GM21360 (cell line): ENCODE measurements at regions not wholly inside any gene's neighbourhood (a gene's known extent, or its start where the extent isn't known, plus 50 kb on each side); places are given as distances from the start of the nearest gene placed in this dataset.
A peak's percentile ranks its signal among the peaks of the same experiment; 100 is the strongest.
"Not testable (repeated sequence)": the region's sequence is repeated elsewhere in the genome, so short reads cannot be mapped to it uniquely, and the experiment has no call there.

Experiments
- ATAC-seq: cut with Tn5 transposase; IDR thresholded peaks from one replicate; pipeline ENCODE4 v1.9.1; 2021; ENCODE audit warnings: mild to moderate bottlenecking, moderate library complexity; ENCODE audit not compliant: unreplicated experiment

DNA sequence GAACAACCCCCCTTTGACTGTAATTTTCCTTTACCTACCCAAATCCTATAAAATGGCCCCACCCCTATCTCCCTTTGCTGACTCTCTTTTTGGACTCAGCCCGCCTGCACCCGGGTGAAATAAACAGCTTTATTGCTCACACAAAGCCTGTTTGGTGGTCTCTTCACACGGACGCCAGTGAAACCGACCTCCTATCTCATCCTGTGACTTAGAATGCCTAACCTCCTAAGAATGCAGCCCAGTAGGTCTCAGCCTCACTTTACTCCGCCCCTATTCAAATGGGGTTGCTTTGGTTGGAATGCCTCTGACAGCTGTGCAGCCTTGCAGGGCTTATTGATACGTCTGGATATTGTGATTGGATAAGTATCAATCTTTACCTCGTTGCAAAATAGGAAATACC, 243.8 kb upstream of the PROK2 start:
- not testable (repeated sequence) for ATAC-seq

DNA sequence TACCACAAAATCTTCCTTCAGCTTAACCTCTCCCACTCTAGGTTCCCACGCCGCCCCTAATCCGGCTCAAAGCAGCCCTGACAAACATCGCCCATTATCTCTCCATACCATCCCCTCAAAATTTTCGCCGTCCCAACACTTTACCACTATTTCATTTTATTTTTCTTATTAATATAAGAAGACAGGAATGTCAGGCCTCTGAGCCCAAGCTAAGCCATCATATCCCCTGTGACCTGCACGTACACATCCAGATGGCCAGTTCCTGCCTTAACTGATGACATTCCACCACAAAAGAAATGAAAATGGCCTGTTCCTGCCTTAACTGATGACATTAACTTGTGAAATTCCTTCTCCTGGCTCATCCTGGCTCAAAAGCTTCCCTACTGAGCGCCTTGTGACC, 243.4 kb upstream of the PROK2 start:
- not testable (repeated sequence) for ATAC-seq

DNA sequence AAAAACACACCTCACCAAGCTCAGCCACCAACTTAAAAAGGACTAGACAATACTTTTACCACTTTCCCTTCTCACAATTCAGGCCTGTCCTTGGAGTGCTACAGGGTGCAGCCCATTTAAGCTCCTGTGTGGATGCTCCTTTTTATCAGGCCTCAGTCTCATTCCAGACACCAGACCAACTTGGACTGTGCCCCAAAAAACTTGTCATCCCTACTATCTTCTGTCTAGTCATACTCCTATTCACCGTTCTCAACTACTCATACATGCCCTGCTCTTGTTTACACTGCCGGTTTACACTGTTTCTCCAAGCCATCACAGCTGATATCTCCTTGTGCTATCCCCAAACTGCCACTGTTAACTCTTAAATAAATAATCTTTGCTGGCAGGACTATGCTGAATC, 242.8 kb upstream of the PROK2 start:
- not testable (repeated sequence) for ATAC-seq

DNA sequence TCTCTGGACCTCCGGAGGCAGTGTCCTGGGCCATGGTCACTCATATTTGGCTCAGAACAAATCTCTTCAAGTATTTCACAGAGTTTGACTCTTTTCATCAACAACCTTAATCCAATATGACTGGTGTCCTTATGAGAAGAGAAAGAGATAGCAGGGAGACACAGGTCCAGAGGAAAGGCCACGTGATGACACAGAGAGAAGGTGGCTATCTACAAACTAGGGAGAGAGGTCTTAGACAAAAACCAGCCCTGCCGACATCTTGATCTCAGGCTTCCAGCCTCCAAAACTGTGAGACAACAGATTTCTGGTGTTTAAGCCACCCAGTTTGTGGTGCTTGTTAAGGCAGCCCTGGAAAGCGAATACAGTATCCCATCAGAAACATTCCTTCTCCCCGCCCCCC, 237.1 kb upstream of the PROK2 start:
- no peak for ATAC-seq

DNA sequence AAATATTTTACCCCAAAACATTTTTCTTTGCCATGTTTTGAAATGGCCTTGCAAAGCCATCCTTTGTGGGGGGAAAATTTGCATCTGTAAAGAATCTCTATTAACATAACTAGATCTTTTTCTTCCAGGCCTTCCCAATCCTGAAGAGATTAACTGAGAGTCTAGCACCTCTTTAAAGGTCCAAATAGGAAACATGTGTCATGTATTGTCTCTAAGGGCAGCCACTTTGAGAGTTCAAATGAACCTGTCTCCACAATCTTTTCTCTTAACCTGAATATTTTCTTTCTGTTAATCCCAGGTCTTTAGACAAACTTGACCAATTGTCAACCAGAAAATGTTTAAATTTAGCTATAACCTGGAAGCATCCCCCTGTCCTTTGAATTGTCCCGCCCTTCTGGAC, 236.6 kb upstream of the PROK2 start:
- ATAC-seq: no peak

DNA sequence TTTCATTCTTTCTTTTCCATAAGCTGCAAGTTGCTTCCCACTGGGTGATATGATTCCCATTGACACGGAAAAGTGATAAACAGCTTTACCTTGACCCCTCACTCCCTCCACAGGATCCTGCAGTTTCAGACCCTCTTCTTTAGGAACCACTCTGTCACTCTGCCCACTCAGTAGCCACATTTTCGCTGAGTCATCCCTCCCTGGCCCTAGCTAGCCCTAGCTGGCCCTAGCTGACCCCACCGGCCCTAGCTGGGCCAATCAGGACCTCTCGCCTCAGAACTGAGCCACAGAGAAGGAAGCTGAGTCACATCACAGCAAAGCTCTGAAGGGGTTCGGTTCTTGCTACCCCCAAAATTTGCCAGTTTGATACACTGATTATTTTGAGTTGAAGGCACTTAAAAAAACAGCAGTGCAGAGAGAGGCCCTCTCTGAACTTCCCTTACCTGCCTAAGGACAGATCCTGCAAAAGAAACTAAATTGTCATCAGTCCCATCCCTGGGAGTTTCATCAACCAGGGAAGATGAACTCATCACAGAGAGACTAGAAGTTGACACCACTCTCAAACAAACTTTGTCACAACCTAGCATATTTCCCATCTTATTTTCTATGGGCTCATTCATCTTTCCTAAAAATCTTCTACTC, 233.5 kb upstream of the PROK2 start:
- ATAC-seq: no peak

DNA sequence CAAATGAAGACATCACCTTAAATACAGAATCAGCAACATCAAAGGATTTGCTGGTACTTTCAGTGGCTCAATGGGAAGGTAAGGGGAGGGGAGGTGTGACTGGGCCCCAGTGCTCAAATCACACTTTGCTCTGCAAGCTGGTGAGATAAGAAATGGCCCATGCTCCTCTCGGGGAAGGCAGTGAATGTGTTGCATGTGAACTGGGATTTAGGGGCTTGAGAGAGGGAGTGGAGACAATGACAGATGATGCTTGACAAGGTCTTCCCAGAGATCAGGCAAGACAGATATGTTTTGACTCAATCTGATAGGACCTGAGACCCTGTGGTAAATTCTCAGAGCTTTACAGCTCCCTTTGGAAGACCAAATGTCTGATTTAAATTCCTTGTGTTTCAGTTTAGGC, 233.0 kb upstream of the PROK2 start:
- no peak for ATAC-seq

DNA sequence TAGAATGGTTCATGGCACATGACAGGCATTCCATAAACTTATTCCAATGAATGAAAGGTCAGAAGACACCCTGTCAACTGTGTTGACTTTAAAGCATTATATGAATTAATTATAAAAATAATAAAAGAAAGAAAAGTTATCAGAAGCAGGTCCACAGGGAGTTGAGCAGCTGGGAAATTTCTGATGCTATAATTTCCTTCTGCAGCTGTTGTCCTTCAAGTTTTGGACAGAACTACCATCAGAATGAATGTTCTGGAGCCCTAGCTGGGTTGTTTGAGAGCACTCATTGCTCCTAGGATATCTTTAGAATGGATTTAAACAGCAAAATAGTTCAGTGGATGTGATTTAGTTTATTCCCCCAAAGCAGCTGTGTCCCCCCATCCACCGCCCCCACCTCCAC, 232.4 kb upstream of the PROK2 start:
- ATAC-seq: no peak

DNA sequence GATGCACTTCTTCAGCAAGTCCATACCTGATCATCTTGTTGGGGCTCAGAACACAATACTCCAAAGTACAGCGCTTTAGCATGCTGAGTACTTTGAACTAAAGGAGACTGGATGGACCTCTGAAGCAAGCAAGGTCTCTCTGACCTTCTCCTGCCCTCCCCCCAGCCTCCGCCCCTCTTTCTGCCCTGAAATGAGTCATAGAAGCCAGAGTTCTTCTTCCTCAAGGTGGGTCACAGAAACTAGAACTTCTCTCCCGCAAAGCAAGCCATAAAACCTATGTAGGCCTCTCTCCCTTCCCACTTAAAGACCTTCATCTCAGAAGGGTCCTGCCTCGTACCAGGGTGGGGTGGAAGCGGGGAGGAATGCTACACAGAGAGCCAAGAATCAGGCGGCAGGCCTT, 230.5 kb upstream of the PROK2 start:
- ATAC-seq: peak; percentile 62

DNA sequence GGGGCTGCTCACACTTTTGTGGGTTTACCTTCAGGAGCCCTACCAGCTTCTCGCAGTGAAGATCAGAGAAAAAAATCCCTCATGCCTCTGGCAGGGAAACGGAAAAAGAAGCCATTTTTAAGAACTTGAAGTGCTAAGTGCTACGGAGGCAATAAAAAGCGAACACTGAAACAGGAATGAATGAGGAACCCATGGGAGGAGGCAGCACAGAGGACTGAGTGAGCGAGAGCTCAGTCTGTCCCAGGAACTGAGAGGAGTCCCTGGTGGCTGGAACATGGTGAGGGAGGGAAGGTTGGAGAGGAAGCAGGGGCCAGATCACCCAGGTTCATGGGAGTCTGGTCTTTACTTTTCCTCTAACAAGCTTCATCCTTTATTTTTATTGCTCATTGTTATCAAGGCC, 228.1 kb upstream of the PROK2 start:
- no peak for ATAC-seq

DNA sequence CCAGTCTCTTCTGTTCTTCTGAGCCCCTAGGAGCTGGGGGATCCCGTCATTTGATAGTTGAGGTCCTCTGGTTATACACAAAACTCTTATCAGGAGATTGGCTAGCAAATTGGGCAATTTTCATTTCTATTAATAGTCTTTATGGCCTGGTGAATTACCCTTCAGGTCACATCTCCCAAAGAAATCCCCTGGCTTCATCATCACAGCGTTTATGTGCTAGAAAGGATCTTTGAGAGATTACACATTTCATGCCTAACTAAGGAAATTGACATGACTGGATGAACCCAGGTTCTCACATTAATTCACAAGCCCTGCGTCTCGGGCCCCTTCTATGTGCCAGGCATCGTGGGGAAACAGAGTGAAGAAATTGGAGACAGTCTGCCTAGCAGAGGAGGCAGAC, 227.4 kb upstream of the PROK2 start:
- no peak for ATAC-seq

DNA sequence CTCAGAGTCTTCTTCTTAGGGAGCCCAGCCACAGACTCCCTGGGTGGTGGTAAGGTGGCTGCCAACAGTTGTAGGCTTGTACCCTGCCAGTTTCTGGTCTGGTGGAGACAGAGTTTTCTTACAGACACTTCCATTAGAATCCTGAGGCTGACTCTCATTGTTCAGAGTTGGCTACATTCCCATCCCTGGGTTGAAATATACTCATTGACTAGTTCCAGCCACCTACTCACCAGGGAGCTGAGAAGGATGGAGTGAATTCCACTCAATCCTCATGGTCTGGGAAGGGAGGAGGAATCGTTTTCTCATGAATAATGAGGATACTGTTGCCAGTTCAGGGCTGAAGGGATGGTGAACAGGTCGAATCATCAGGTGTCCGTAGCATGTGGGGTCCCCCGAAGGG, 226.5 kb upstream of the PROK2 start:
- ATAC-seq: no peak

DNA sequence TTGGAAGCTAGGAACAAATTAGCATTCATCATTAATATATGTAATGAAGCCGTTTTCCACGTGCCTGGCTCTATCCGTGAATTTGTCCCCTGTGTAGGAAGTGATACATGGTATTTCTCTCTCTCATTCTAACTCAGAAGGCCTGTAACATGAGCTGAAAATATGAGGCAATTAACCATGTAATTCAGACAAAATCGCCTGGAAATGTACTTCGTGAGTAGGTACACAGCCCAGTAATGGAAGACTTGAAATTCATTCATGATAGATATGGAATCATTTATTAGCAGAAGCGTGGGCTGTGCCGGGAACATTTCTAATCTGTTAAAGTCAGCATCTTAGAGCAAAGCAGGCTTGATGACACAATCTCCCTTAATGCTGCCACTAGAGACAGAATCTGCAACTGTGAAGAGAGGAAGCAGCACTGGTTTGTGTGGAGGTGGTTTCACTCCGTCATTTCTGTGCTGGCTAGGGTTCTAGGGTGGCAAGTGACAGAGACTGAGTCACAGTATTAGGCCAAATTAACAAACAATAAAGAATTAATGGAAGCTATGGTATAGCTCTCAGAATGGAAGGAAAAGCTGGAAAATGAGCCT, 225.0 kb upstream of the PROK2 start:
- ATAC-seq: no peak

DNA sequence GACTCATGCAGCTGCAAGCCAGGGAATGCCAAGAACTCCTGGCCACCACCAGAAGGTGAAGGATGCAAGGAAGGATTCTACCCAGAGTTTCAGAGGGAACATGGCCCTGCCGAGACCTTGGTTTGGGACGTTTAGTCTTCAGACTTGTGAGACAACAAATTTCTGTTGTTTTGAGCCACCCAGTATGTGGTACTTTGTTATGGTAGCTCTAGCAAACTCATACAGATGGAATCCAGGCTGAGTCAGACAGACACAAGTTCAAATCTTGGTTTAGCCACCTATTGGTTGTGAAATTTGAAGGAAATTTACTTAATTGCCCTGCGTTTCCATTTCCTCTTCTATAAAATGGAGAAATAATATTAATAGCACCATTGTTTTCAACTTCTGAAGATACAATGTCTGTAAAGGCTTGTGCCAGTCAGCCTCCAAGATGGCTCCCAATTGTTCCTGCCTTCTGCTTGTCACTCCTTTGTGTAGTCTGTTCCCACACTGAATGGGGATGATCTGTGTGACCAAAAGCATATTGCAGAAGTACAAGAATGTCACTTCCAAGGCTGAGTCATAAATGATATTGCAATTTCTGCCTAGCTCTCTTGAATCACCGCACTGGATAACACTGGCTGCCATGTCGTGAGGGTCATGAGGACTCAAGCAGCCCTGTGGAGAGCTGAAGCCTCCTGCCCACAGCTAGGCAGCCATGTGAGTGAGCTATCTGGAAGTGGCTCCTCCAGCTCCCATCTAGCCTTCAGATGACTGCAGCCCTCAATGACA, 223.5 kb upstream of the PROK2 start:
- no peak for ATAC-seq

DNA sequence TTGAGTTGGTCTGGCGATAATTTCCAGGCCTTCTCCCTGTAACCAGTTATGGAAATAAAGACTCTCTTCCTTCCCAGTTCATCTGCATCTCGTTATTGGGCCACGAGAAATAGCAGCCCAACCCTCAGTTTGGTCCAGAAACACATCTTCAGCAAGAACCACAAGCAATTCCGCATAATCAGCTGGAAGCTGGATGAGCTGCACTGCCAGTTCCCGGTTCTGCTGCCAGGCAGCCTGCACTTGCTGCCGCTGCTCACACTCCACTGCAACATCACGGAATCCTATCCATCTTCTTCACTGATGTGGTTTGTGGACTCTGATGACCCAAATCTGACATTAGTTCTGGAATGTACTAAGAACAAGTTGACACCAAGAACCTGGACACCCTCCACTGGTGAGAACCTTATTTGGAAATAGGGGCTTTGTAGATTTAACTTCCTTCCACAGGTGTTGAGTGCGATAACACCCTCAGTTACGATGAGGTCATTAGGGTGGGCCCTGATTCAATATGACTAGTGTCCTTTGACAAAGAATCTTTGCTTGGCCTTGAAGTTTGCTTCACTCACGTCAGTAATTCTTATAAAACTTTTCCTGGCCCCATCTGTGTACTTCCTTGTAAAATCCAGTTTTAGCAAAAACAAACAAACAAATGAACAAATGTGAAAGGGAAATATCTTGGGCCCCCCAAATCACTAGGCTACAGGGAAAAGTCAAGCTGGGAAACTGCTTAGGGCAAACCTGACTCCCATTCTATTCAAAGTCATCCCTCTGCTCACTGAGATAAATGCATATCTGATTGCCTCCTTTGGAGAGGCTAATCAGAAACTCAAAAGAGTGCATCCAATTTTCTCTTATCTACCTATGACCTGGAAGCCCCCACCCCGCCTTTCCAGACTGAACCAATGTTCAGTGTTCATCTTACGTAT, 221.9 kb upstream of the PROK2 start:
- ATAC-seq: no peak

DNA sequence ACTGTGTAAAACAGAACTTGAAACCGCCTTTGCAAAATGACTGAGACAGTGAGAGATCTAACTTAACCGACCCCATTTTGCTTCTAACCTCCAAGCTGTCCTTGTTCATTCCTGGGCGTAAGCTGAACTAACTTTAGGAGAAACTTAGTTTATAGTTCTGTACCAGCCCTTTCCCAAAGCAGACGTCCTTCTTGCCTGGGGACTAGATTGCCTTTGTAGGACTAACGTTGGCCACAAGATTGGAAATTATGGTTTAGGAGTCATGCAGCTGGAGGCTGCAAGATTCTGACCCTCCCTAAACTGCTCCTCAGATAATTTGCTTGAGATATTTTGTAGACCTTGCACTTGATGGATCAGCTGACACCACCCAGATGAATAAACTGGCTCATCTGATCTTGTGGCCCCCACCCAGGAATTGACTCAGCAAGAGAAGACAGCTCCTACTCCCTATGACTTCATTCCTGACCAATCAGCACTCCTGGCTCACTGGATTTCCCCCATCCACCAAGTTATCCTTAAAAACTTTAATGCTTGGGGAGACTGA, 219.9 kb upstream of the PROK2 start:
- ATAC-seq: no peak

DNA sequence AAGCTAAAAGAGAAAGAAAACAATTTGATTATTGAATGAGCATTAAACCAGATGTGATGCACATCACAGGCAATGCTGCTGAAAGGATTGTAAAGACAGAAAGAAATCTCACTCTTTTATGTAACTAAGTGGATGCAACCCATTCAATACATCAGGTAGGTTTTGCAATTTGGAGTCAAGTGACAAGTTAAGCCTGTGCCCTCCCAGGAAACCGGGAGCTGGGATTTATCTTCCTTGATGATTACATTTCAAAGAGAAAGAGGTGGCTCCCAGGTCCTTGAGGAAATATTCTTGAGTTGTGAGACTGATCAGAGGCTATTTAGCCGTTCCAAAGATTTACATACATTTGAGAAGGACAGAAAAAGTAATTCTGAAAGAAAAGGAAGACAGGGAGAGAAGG, 219.0 kb upstream of the PROK2 start:
- no peak for ATAC-seq

DNA sequence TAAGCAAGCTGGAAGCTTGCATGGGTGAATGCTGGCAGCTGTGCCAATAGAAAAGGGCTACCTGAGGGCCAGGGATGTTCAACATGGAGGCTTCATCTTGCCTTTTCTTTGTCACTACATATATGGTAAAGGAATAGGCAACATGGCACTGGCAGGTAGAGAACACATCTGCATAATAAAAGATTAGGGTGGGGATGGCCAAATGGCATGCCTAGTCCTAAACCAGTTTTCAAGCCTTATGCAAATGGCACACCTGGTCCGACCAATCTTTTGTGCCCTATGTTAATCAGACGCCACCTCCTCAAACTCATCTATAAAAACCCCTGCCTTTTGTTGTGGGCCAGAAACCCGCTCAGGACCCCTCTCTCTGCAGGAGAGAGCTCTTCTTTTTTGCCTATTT, 216.8 kb upstream of the PROK2 start:
- no peak for ATAC-seq

DNA sequence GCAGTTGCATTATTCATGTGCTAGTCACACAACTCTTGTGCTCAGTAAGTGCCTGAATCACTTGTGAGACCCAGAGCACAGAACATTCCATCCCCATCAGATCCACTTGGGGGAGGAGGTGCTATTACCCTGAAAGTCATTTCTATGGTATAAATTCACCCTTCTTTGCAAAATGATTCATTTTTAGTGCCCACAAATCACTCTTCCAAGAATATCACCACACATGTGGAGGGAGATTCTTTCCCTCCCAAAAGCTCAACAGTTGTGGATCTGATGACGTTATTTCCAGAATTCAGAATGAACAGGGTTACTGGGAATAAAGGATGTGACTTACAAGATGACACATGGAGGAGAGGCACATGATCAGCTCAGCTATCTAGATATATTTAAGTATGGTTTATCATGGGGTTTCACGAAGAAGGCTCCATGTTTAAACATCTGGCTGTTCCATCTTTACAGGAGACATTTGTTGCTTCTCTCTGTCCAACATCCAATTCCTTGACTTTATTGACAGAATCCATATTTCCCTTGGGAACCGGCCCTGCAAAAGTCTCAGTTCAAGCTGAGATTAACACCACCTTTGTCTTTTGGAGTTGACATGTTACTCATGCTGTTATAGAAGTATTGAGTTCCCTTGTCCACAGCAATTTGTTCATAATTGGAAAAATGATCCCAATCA, 214.2 kb upstream of the PROK2 start:
- ATAC-seq: no peak

DNA sequence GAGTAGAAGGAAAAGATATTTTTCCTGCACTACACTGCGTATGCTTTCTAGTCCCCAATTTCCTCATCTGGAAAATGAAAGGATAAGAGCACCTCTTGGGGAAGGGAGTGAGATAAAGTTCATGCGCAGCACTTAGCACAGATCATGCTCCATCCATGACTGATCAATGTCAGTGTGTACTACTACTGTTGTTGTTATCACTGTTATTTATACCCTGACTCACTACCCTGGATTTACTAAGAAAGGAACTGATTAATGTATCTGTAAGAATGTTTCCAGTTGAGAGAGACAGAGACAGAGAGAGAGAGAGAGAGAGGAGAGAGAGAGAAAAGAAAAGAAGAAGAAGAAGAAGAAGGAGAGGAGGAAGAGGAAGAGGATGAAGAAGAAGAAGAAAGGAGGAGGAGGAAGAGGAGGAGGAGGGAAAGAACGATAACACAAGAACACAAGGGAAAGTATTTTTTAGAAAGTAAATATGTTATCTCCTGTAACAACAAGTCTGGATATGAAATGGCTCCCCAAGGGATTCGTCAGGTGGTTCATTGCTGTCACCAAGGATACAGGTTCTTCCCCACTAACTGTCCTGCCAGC, 212.2 kb upstream of the PROK2 start:
- no peak for ATAC-seq
